ELR (cell line): ENCODE measurements at regions not wholly inside any gene's neighbourhood (a gene's known extent, or its start where the extent isn't known, plus 50 kb on each side); places are given as distances from the start of the nearest gene placed in this dataset.

Experiments used
- DNase-seq: peaks from one replicate; pipeline ENCODE4 v3.0.0-alpha.2; 2015; ENCODE audit warnings: low read depth

GRCh38 chr3:159789017-159789416, 199.6 kb upstream of the IL12A start:
- DNase-seq = no peak

- no peak for DNase-seq
Measured at GRCh38 chr3:159789742-159790635, 198.6 kb upstream of the IL12A start.

GRCh38 chr3:159791336-159791735, 197.3 kb upstream of the IL12A start:
- DNase-seq = no peak

- no peak for DNase-seq
Measured at GRCh38 chr3:159792070-159792469, 196.6 kb upstream of the IL12A start.

GRCh38 chr3:159795042-159795441, 193.6 kb upstream of the IL12A start:
- DNase-seq = no peak

GRCh38 chr3:159795681-159796175, 192.9 kb upstream of the IL12A start:
- DNase-seq = no peak

- DNase-seq = no peak
Measured at GRCh38 chr3:159796226-159796625, 192.4 kb upstream of the IL12A start.

GRCh38 chr3:159796744-159797143, 191.9 kb upstream of the IL12A start:
- peak; percentile 79 for DNase-seq

GRCh38 chr3:159797771-159798170, 190.9 kb upstream of the IL12A start:
- no peak for DNase-seq

GRCh38 chr3:159798951-159799350, 189.7 kb upstream of the IL12A start:
- DNase-seq = peak; percentile 45

GRCh38 chr3:159800434-159801155, 188.0 kb upstream of the IL12A start:
- DNase-seq = no peak

- DNase-seq = no peak
Measured at GRCh38 chr3:159802864-159803263, 185.8 kb upstream of the IL12A start.

- DNase-seq = no peak
Measured at GRCh38 chr3:159803459-159803858, 185.2 kb upstream of the IL12A start.

GRCh38 chr3:159804726-159805410, 183.8 kb upstream of the IL12A start:
- peak; percentile 93 for DNase-seq

GRCh38 chr3:159805411-159805772, 183.2 kb upstream of the IL12A start:
- DNase-seq = no peak

GRCh38 chr3:159806412-159806811, 182.2 kb upstream of the IL12A start:
- no peak for DNase-seq

- DNase-seq = no peak
Measured at GRCh38 chr3:159807137-159808040, 181.2 kb upstream of the IL12A start.

GRCh38 chr3:159813822-159814531, 174.7 kb upstream of the IL12A start:
- DNase-seq = peak; percentile 84

GRCh38 chr3:159816512-159816911, 172.1 kb upstream of the IL12A start:
- DNase-seq = no peak

- no peak for DNase-seq
Measured at GRCh38 chr3:159817126-159817525, 171.5 kb upstream of the IL12A start.

- no peak for DNase-seq
Measured at GRCh38 chr3:159817571-159817970, 171.1 kb upstream of the IL12A start.
